Parathyroid adenoma (tissue), 2 donors: ENCODE measurements at regions not wholly inside any gene's neighbourhood (a gene's known extent, or its start where the extent isn't known, plus 50 kb on each side); places are given as distances from the start of the nearest gene placed in this dataset.

Experiments
- H2AFZ ChIP-seq: fragments of 300-600 bp; sonication (generic); one replicate; pipeline ENCODE4 v1.7.0; 2017; ENCODE audit warnings: antibody characterized with exemption, mild to moderate bottlenecking
- H3K27ac ChIP-seq: fragments of 300-600 bp; sonication (generic); one replicate; pipeline ENCODE4 v1.7.0; 2017
- H3K27me3 ChIP-seq: fragments of 300-600 bp; sonication (generic); one replicate; pipeline ENCODE4 v1.7.0; 2017; ENCODE audit warnings: low read length; ENCODE audit not compliant: control insufficient read depth, insufficient read depth
- H3K36me3 ChIP-seq: fragments of 300-600 bp; sonication (generic); one replicate; pipeline ENCODE4 v1.7.0; 2017; ENCODE audit warnings: low read length; ENCODE audit not compliant: control insufficient read depth, insufficient read depth
- H3K4me1 ChIP-seq: fragments of 300-600 bp; sonication (generic); one replicate; pipeline ENCODE4 v1.7.0; 2017; ENCODE audit warnings: control low read depth
- H3K4me2 ChIP-seq: fragments of 300-600 bp; sonication (generic); one replicate; pipeline ENCODE4 v1.7.0; 2017; ENCODE audit warnings: low read length
- H3K4me3 ChIP-seq: fragments of 300-600 bp; sonication (generic); one replicate; pipeline ENCODE4 v1.7.0; 2017; ENCODE audit warnings: low read depth, low read length
- H3K79me2 ChIP-seq: fragments of 300-600 bp; sonication (generic); one replicate; pipeline ENCODE4 v1.7.0; 2017; ENCODE audit warnings: control low read depth
- H3K9ac ChIP-seq: fragments of 300-600 bp; sonication (generic); one replicate; pipeline ENCODE4 v1.7.0; 2017; ENCODE audit warnings: mild to moderate bottlenecking
- H3K9me3 ChIP-seq: fragments of 300-600 bp; sonication (generic); one replicate; pipeline ENCODE4 v1.7.0; 2017; ENCODE audit warnings: low read length; ENCODE audit not compliant: control insufficient read depth
- CTCF ChIP-seq: fragments of 300-600 bp; sonication (generic); IDR thresholded peaks from one replicate; pipeline ENCODE4 v1.7.0; 2017; ENCODE audit warnings: antibody characterized with exemption, mild to moderate bottlenecking
- donor health status: primary hyperparathyroidism.

DNA sequence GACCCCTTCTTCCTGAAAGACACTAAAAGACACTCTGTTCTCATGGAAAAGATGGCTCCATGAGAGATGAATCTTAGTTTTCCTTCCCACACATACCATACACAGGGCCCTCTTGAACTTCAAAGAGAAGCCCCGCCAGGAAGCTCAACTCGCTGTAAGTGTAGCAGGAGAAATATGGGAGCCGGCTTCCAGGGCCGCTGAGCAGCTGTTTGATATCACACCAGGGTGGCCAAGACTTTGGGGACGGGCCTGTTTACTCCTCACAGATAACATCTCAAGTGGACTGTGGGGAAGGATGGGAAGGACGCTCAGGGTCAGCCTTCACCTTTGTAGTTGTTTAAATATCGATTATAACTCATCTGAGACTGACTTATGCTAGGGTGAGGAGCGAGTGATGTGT, 235.5 kb upstream of the TBX3 start:
- Histone ChIP-seq H3K36me3 (no peaks in the 10 kb centered on the region), H3K4me3 (no peak overlapping the region), H3K4me1 (no peaks in the 10 kb centered on the region), H2AFZ (no peak overlapping the region), H3K27ac (no peak overlapping the region), H3K9ac (no peak overlapping the region), H3K9me3 (no peaks in the 10 kb centered on the region), H3K79me2 (no peaks in the 10 kb centered on the region), H3K27me3 (no peaks in the 10 kb centered on the region), H3K4me2 (no peak overlapping the region)
- no peak for TF ChIP-seq CTCF

DNA sequence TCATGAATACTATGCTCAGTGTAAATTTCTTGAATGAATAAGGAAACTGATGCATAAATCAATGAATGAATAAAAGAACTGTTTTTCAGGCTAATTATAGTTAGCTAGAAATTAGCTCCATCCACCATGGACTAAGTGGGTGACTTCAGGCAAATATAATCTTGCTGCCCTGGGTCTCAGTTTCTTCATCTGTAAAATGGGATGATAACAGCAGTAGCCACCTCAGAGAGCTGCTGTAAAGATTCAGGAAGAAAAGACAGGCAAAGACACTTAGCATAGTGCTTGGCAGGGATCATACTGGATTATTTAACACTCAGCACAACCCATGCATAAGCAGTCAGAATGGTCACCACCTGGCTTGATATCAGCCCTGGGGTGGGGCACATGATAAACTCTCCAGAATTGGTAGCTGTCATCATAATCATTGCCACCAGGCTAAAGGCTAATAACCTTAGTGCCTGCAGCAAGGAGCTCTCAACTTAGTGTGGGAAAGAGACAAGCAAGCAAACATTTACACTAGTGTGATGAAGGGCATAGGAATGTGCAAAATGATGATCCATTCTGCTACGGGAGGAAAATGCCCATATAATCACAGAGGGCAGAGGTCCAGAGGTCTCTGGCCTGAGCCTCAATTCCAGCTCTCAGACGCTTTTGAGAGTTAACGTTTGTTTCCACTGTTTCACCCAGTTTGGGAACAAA, 234.7 kb upstream of the TBX3 start:
- H3K9me3 ChIP-seq: no peaks in the 10 kb centered on the region
- no peaks in the 10 kb centered on the region for H3K4me1 ChIP-seq
- H3K79me2 ChIP-seq: no peaks in the 10 kb centered on the region
- no peak overlapping the region for H3K4me3 ChIP-seq
- no peak overlapping the region for H3K27ac ChIP-seq
- no peaks in the 10 kb centered on the region for H3K27me3 ChIP-seq
- no peak overlapping the region for H2AFZ ChIP-seq
- H3K9ac ChIP-seq: no peak overlapping the region
- no peak for TF ChIP-seq CTCF
- H3K36me3 ChIP-seq: no peaks in the 10 kb centered on the region
- H3K4me2 ChIP-seq: no peak overlapping the region

GRCh38 chr12:114917953-114918352, 234.0 kb upstream of the TBX3 start:
- Histone ChIP-seq H3K9ac (no peak overlapping the region), H3K27me3 (no peaks in the 10 kb centered on the region), H3K9me3 (no peaks in the 10 kb centered on the region), H3K36me3 (no peaks in the 10 kb centered on the region), H3K79me2 (no peaks in the 10 kb centered on the region), H3K4me2 (no peak overlapping the region), H2AFZ (no peak overlapping the region), H3K4me3 (no peak overlapping the region), H3K4me1 (no peaks in the 10 kb centered on the region), H3K27ac (no peak overlapping the region)
- TF ChIP-seq CTCF: no peak

DNA sequence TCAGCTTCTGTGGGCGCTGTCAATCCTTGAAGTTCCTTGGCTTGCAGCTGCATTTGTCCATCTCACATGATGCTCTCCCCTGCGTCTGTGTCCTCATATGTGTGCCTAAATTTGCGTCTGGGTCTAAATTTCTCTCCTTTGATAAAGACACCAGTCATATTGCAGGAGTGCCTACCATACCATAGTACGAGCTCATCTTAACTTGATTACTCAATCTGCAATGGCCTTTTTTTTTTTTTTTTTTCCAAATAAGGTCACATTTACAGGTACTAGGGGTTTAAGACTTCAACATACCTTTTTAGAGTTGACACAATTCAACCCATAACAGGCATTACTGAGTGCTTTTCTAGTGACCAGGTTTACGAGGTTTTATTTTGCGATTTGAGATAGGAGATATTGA, 233.3 kb upstream of the TBX3 start:
- H3K79me2 ChIP-seq: no peaks in the 10 kb centered on the region

More for the DNA sequence above, 233.3 kb upstream of the TBX3 start:
- H2AFZ ChIP-seq: no peak overlapping the region
- no peak overlapping the region for H3K27ac ChIP-seq
- no peak for TF ChIP-seq CTCF
- H3K9ac ChIP-seq: no peak overlapping the region
- H3K4me1 ChIP-seq: no peaks in the 10 kb centered on the region
- H3K4me2 ChIP-seq: no peak overlapping the region
- no peaks in the 10 kb centered on the region for H3K27me3 ChIP-seq
- no peaks in the 10 kb centered on the region for H3K36me3 ChIP-seq
- H3K9me3 ChIP-seq: no peaks in the 10 kb centered on the region
- H3K4me3 ChIP-seq: no peak overlapping the region
